ENCODE measurements at regions not wholly inside any gene's neighbourhood (a gene's known extent, or its start where the extent isn't known, plus 50 kb on each side); places are given as distances from the start of the nearest gene placed in this dataset.
"Not testable (repeated sequence)": the region's sequence is repeated elsewhere in the genome, so short reads cannot be mapped to it uniquely, and the experiment has no call there.

DNA sequence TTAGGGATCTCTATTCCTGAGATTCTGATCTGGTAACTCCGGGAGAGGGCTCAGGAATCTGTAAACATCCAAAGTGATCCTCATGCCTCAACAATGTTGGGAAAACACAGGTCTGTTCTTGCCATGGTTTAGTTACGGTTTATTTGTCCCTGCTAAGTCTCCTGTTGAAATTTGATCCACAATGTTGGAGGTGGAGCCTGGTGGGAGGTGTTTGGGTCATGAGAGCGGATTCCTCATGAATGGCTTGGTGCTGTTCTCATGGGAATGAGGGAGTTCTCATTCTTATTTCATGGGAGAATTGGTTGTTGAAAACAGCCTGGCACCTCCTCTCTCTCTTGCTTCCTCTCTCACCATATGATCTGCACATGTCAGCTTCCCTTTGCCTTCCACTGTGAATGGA lies 608.6 kb upstream of the GOT2 start:
- DNase-seq, result no peak

DNA sequence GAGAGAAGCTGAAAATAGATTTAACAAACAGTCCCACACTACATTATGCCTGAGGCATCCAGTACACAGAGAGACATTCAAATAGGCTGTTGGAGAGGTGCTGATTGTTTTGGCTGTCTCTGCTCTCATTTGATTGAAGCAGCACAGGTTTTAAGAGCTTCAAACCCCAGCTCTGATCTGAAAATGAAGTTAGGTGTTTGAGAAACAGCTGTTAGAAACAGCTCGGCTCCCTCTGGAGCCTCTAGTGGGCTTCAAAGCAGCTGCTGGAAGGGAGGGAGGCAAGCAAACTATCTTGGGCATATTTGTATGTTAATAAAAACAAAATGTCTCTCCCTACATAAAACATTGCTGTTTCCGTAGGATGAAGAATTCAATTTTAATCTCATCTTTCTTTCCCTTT lies 607.3 kb upstream of the GOT2 start:
- no peak for DNase-seq

DNA sequence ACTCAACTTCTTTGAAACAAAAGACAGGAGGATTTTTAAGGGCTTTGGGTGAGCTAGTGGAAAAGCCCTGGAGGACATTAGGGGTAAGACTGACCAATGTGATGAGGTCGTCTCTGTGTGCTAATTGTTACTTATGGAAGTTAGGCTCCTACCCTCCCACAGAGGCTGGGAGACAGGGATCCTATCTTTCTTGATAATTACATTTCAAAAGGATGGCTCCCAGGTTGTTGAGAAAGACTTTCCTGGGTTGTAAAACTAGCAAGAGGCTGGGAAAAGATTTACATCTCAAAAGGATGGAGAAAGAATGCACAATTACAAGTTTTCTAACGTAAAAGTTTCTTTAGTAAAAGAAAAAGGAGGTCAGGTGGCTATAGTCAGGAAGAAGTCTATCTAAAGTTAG lies 605.8 kb upstream of the GOT2 start:
- DNase-seq, result no peak

DNA sequence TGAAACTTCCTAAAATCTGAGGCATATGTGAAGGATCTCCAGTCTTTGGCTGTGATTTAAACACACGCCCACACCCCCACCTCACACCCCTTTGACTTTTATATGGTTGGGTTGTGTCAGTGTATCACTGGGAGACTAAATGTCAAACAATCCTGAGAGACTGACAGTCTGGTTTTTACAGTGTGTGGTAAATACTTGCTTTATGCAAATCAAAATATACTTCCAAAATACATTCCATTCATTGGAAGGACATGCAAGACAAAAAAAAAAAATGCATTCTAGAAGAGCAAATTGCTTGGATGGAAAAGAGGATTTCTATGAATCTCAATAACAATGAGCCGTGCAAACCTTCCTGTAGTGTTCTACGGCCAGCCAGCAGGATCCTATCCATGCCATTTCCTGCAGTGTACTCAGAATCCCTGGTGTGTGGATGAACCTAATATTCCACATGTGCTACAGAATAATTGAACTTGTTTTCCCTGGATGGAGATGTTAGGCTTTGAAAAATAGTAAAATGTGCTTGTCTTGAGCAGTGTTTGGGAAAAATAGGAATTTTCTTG lies 602.1 kb upstream of the GOT2 start:
- no peak for DNase-seq

DNA sequence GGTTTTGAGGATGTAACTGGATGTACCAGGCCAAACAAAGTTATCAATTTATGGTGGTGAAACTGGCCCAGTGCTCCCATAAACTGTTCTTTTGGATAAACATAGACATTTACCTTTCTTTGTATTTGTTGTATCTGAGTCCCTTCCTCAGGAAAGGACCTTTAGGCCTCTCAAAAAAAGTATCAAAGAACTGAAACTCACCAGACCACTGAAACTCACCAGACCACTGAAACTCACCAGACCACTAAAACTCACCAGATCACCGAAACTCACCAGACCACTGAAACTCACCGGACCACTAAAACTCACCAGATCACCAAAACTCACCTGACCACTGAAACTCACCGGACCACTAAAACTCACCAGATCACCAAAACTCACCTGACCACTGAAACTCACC lies 597.6 kb upstream of the GOT2 start:
- not testable (repeated sequence) for DNase-seq

DNA sequence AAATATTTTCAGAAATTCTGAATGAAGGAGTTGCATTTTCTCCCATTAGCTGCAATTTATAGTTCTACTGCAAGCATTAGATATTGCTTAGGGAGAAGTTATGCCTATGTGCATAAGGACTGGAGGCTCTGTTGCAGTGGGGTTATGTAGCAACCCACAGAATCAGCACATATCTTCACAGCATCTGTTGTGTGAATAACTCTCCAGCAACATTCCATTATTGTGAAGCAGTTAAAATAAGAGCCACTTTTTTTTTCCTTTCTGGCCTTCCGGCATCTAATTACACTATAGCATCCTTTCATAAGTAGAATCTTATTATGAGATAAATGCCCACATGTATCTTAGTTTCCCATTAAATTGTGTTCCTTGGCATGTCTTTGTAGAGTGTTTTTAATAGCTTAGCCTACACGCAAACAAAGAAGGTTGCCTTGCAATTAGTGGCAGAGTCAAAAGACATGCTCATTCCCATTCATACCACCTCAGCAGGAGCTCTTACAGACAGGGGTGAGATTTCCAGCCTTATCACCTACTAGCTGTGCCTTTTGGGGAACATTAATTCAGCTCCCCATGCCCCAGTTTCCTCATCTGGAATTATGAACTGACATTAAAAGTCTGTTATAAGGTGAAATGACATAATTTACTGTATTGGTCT lies 596.0 kb upstream of the GOT2 start:
- DNase-seq, result no peak

DNA sequence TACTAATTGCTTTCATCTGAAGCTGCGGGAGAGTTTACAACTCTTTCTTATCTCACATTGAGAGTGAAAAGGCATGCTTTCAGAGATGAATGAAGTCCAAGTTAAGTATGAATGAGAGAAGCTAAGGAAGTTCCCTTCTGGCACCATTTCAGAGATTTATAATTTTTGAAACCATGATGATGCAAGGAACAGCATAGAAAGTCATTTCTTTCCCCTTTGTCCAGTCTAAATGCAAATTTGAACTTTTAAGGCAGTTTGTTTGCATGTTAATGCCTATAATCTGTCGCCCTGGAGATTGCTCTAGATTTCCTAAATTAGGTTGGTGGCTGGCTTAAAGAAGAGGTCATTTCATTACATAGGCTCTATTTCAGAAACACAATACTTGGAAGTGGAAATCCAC lies 594.8 kb upstream of the GOT2 start:
- DNase-seq, result no peak

DNA sequence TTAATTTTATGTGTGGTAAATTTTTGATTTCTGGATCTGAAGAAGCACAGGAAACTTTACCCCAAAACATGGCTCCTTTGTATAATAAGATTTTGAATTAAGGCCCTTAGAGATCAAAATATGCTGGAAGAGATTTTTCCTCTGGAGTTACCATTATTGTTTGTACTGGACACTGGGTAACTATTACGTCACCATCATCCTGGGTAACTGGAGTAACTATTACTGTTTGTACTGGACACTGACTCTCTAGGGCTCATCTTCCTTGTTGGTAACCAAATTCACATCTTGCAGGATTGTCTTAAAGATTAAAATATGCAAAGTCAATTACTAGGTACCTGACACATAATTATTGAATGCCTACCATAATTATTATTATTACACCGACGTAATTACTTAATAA lies 593.8 kb upstream of the GOT2 start:
- DNase-seq, result no peak

DNA sequence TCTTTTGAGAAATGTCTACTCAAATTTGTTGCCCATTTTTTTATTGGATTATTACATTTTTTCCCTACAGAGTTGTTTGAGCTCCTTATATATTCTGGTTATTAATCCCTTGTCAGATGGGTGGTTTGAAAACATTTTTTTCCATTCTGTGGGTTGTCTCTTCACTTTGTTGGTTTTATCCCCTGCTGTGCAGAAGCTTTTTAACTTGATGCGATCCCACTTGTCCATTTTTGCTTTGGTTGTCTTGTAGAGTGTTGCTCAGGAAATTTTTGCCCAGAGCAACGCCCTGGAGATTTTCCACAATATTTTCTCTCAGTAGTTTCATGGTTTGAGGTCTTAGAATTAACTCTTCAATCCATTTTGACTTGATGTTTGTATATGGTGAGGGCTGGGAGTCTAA lies 592.8 kb upstream of the GOT2 start:
- DNase-seq, result no peak

DNA sequence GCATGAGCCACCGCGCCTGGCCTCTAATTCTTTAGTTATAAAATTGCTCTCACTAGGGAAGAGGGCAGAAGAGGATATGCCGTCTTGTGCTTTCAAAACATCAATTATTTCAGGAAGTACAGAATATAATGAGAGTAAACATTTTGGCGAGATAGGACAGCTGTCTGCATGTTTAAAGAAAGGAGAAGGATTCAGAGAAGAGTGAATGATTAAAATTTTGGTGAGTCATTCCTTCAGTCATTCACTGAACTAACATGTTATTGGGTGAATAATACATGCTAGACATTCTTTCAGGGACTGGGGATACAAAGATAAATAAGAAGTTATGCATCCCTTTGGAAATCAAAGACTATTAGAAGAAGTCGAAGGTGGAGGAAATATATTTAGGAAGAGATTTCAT lies 590.3 kb upstream of the GOT2 start:
- no peak for DNase-seq

DNA sequence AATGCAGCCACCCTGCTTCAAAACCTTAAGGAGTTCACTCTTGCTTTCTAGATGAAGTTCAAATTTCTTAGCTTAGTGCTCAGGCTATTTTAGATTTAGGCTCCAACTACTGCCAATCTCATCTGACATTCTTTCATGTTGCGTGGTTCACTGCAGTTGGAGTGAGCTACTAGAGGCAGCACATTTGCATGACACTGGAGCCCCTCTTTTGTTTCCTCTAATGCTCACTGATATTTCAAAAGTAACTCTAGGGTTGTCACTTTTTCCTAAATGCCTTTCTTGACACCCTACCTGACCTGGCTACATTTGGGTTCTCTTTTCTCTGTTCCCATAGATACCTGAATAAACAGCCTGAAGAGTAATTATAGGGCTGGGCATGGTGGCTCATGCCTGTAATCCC lies 586.5 kb upstream of the GOT2 start:
- DNase-seq, result no peak

DNA sequence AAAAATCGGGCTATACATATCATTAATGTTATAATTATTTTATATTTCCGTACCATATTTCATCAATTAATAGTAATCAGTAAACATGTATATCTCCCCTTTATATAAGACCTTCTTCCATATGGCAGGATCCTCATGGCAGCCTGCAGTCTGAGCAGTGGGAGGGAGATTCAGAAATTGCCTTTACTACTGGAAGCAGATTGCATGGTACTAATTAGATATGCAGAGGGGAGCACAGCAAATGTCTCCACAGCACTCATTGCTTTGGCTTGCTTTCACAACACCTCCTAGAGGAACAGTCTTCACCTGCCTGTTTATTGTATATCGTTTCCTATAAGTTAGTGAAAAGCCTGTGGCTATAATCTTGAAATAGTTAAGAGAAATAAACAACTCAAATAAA lies 585.8 kb upstream of the GOT2 start:
- no peak for DNase-seq

DNA sequence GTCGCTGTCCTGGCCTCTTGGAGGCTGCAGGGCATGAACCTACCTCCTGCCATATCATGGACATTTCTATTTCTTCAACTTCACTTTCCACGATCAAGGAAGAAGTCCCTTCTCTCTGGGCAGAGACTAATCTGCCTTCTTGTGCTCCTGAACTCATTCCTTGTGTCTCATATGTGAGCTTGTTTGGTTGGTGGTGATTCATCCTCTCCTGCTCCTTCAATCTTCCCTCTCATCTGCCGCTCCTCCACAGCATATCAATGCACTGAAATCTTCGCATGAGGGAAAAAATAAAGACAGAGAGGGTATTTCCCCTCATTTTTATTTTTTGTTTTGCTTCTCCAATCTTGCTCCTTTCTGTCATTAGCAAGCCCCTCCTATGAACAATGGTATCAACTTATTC lies 571.7 kb upstream of the GOT2 start:
- no peak for DNase-seq

DNA sequence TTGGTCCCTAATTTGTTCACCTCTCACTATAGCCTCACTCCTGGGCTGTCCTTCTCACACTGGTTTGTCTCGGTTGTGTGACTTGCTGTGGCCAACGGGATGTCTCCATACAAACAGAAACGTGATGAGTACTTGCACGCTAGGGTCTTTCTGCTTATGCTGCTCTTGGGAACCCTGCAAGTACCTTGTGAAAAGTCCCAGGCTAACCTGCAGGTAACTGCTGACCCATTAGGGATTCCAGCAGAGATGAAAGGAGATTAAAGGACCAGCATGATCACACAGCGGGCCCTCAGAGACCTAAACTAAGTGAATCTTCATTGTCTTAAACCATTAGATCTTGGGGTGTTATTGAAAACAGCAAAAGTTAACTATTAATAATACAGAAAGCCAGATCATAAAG lies 562.8 kb upstream of the GOT2 start:
- no peak for DNase-seq

DNA sequence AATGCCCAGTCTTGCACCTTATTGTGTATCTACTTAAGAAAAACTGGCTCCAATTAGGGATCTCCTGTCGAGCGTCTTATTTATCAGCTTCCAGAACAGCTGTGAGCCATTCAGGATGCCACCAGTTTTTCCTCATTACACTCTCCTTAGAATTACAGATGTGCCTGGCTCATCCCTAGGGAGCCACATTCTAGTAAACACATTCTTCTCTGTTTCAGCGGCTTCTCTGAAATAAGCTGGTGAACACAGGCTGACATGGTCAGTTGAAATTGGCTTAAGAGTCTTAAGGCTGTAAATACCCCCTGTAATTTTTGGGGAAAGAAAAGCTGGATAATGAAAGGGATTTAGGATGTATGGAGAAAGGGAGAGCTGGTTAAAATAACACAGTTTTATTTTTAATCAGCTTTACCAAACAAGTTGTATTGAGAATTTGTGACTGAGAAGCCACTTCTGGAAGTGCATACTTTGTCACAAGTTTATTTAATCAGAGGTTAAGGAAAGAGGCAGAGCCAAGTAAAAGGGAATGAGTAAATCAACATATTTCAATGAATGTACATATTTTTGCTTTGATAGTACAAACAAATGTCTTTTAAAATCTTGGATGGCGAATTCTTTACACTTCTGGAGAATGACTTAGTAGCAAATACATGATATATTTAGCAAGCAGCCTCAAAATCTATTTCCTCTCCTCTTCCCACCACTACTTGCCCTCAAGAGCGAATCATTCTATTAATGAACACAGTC lies 562.0 kb upstream of the GOT2 start:
- no peak for DNase-seq

DNA sequence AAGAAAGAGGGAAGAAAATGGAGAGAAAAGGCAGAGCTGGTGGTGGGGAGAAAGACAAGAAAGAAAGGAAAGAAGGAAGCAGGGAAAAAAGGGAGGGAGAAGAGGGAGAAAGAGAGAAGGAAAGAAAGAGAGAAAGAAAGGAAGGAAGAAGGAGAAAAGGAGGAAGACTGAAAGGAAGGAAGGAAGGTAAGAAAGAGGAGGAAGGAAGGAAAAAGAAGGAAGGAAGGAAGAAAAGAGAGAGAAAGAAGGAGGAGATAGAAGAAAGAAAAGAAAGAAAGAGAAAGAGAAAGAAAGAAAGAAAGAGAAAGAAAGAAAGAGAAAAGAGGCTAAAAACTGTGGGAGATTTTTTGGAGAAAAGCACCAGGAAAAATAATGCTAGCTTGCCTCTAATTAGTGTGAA lies 561.4 kb upstream of the GOT2 start:
- no peak for DNase-seq

DNA sequence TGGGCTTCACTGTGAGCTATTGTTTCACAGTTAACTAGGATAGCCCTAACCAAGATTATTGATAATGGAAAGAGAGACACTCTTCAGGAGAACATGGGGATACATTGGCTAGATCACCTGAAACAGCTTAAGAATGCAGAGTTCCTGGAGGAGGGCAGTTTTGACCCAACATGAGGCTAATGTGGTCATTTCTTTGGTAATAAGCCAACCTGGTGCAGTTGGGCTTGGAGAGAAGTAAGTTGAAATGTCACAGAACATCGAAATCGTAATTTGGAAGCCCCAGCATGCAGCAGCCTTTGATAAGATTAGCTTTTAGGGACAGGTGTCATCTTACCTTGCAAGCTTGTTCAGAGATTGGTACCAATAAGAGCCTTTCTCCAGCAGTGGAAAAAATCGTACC lies 556.6 kb upstream of the GOT2 start:
- DNase-seq, result no peak

DNA sequence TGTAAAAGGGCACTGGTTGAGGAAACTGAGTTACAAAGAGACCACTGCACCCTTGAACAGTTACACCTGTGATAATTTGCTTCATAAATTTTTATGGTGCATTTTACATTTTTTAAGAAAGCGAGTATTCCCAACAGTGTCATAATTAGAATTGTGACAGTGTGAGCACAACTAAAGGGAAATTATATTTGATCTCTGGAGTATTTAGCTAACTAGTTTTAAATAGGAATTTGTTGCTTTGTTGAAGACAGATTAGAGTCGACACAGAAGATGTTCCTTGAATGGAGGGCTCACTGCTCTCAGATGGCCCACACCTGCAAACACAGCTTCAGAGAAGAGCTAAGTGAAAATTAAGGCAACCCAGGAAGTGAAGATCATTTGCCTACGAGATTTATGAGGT lies 555.0 kb upstream of the GOT2 start:
- DNase-seq, result no peak

DNA sequence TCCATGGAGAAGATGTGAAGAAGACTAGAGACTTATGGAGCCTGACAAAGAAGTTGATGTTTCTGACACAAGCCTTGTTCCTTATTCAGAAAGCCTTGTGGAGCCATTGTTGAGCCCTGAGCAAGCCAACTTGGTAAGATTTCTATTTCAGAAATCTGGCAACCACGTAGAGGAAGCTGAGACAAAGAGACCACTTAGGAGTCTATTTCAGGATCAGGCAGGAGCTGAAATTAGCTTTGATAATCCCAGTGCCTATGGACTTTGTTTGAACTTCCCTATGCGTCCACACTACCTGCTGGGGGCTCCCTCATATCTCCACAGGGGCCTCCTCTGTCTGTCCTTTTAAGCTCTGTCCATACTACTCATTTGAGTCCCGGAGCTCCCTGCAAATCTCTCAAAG lies 540.0 kb upstream of the GOT2 start:
- DNase-seq, result no peak

DNA sequence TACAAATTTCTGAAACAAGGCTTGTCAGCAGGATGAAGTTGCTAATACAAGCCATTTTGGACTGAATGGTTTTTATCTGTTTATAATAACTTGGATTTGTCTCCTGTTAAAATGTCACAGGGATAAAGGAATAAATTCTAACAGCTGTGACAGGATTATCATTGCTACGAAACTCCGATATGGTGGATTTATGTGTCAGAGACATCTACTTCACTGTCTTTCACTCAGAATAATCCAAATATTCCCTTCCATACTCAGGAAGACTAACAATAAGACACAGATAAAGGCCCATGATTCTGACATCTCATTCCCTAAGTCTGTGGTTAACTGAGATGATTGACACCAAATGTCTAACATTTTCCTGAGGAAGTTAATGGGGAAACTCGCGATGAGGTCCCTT lies 529.8 kb upstream of the GOT2 start:
- DNase-seq, result no peak

DNA sequence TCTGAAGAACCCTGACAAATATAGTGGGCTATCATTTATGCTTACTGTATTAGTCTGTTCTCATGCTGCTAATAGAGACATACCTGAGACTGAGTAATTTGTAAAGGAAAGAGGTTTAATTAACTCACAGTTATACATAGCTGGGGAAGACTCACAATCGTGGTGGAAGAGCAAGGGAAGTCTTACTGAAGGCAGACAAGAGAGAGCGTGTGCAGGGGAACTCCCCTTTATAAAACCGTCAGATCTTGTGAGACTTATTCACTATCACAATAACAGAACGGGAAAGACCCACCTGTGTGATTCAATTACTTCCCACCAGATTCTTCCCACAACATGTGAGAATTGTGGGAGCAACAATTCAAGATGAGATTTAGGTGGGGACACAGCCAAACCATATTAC lies 526.8 kb upstream of the GOT2 start:
- DNase-seq, result no peak

DNA sequence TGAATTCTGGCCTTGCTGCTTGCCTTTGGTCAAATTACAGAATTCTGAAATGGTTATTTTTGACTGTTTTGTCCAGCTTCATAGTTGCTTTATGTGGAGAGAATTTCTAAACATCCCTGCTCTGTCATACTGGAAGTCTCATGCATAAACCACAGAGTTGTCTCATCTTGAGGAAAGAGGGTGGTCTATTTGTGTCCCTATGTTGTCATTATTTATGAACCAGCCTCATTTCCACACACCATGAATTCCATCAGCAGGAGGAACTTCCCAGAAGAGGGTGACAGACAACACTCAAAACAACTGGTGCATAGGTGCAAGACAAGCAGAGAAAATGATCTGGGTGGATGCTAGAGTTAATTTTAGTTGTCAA lies 525.8 kb upstream of the GOT2 start:
- no peak for DNase-seq

DNA sequence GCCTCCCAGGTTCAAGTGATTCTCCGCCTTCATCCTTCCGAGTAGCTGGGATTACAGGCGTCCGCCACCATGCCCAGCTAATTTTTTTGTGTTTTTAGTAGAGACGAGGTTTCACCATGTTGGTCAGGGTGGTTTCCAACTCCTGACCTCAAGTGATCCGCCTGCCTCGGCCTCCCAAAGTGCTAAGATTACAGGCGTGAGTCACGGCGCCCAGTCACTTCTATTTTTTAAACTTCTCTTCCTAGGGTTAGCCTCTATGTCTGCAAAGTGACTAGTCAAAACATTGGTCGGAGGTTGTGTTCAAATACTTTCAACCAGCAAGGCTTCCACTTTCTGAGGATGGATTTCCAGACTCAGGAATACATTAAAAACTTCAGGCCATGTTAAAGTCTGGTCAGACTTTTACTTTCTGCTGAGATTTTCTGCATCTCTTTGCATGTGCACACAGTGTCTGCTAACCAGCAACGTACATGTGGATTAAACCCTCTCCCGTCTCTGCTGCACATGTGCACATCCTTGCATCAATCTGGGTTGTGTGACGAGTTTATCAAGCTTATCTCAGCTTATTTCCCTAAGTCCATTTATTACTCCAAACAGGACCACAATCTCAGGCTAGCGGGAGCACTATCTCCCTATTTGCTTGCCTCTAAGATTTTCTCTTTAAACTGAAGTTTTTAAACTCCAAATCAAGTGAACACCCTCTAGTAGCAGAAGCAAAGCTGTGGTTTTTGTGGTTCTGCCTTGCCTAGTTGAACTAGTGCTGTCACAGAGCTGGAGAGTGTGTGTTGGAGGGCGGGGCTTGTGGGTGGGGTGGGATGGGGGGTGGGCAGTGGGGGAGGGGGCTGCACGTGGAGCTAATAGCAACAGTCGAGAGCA lies 525.2 kb upstream of the GOT2 start:
- no peak for DNase-seq

DNA sequence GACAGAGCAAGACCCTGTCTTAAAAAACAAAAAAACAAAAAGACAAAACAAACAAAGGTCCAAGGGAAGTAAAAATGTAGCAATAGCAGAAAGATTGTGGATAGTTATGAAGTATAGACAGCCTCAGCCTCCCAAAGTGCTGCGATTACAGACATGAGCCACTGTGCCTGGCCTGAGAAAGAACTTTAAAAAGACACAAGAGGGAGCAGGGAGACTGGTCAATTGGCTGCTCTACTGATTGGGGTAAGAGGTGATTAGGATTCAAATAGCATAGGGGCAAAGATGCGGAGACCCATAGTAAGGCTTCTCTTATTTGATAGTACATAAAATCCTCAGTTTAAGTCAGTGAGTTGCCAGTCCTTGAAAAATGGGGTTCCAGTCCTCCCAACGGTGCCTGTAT lies 518.2 kb upstream of the GOT2 start:
- no peak for DNase-seq

Measured in DMS153 (cell line).